Astrocyte of the spinal cord (primary cell): ENCODE measurements at regions not wholly inside any gene's neighbourhood (a gene's known extent, or its start where the extent isn't known, plus 50 kb on each side); places are given as distances from the start of the nearest gene placed in this dataset.
A peak's percentile ranks its signal among the peaks of the same experiment; 100 is the strongest.

ENCODE experiments used
- DNase-seq: peaks from one replicate; pipeline ENCODE4 v3.0.0; 2011; ENCODE audit warnings: low read depth, low spot score
- H3K4me3 ChIP-seq: 2 replicates; pipeline ENCODE4 v1.5.1; 2011; ENCODE audit warnings: low read depth, mild to moderate bottlenecking, low read length, moderate library complexity
- CTCF ChIP-seq: IDR thresholded peaks from 2 replicates; pipeline ENCODE4 v1.5.1; 2012; ENCODE audit warnings: low read depth, mild to moderate bottlenecking, low read length, inconsistent platforms
- in situ Hi-C: cut with HindIII; loops from 2 replicates; pipeline ENCODE4 v1.10.0; 2017; ENCODE audit warnings: low sequenced_read_pairs

GRCh38 chr3:188025555-188025954, 128.4 kb upstream of the LPP start:
- no peak for DNase-seq
- no peak overlapping the region for H3K4me3 ChIP-seq
- in situ Hi-C loops, result no loop called here
- no peak for TF ChIP-seq CTCF

GRCh38 chr3:188026191-188026968, 127.6 kb upstream of the LPP start:
- DNase-seq, result no peak
- TF ChIP-seq CTCF, result no peak
- no peak overlapping the region for H3K4me3 ChIP-seq
- in situ Hi-C loops, result no loop called here

- no peak for DNase-seq
- in situ Hi-C loops, result no loop called here
- no peak for TF ChIP-seq CTCF
- no peak overlapping the region for H3K4me3 ChIP-seq
Measured at GRCh38 chr3:188031121-188031520, 122.8 kb upstream of the LPP start.

- in situ Hi-C loops, result no loop called here
- H3K4me3 ChIP-seq, result no peak overlapping the region
- DNase-seq, result no peak
- TF ChIP-seq CTCF, result no peak
Measured at GRCh38 chr3:188034989-188035388, 119.0 kb upstream of the LPP start.

- in situ Hi-C loops, result no loop called here
- no peak for TF ChIP-seq CTCF
Measured at GRCh38 chr3:188036375-188037194, 117.4 kb upstream of the LPP start.

GRCh38 chr3:188037195-188037718, 116.7 kb upstream of the LPP start:
- peak; percentile 43 for TF ChIP-seq CTCF
- peak; percentile 50 for DNase-seq
- in situ Hi-C loops, result no loop called here
- H3K4me3 ChIP-seq, result no peak overlapping the region

More at GRCh38 chr3:188036375-188037194, 117.4 kb upstream of the LPP start:
- no peak for DNase-seq
- no peak overlapping the region for H3K4me3 ChIP-seq
